ENCODE measurements at regions not wholly inside any gene's neighbourhood (a gene's known extent, or its start where the extent isn't known, plus 50 kb on each side); places are given as distances from the start of the nearest gene placed in this dataset.

DNA sequence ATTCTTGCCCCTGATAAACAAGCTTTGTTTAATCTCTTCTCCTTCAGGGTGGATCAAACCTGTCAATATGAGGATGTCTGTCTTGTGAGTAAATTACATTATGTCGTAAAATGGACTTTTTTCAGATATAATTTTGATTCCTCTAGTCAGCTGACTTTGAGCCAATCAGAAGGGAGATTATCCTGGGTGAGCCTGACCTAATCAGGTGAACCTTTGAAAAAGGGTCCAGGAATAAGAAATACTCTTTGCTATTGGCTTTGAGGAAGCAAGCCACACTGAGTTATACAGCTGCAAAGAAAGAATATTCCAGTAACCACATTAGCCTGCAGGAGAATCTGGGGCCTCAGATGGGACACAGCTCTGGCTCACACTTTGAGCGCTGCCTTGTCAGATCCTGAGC is 304.3 kb upstream of the ARRDC3 start:
- H3K4me3 ChIP-seq (ENCODE audit: low read depth, low read length) = no peak overlapping the region
- in situ Hi-C loops (cut with HindIII; ENCODE audit: low sequenced_read_pairs) = no loop called here
- no peak for DNase-seq (ENCODE audit: low read depth, low spot score)
- TF ChIP-seq CTCF (IDR thresholded peaks at IDR 0.05; ENCODE audit: low read depth, low read length) = no peak

DNA sequence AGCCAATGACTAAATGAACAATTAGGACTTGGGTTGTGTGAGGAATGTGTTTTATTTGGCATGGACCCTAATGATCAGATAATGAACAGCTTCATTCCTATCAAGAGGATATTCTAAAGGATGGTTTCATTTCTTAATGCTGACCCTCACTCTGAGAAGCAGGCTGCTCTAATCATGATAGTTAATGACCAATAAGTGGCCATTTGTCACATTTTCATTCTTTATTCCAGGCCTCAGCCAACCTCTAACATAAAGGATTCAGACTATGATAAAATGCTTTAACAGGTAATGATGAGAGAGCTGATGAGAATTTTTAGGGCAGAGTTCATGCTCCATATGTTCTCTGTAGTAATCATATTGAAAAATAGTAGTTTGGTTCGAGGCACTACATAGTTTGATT is 301.5 kb upstream of the ARRDC3 start:
- DNase-seq (ENCODE audit: low read depth, low spot score) = no peak
- in situ Hi-C loops (cut with HindIII; ENCODE audit: low sequenced_read_pairs) = no loop called here
- TF ChIP-seq CTCF (IDR thresholded peaks at IDR 0.05; ENCODE audit: low read depth, low read length) = no peak
- H3K4me3 ChIP-seq (ENCODE audit: low read depth, low read length) = no peak overlapping the region

- H3K4me3 ChIP-seq (ENCODE audit: low read depth, low read length) = no peak overlapping the region
- no peak for TF ChIP-seq CTCF (IDR thresholded peaks at IDR 0.05; ENCODE audit: low read depth, low read length)
- DNase-seq (ENCODE audit: low read depth, low spot score) = no peak
- in situ Hi-C loops (cut with HindIII; ENCODE audit: low sequenced_read_pairs) = no loop called here
Measured at GRCh38 chr5:91670563-91670962, 287.4 kb upstream of the ARRDC3 start.

GRCh38 chr5:91670122-91670521 is 287.0 kb upstream of the ARRDC3 start:
- in situ Hi-C loops (cut with HindIII; ENCODE audit: low sequenced_read_pairs) = no loop called here
- no peak for DNase-seq (ENCODE audit: low read depth, low spot score)

GRCh38 chr5:91668261-91668660 is 285.1 kb upstream of the ARRDC3 start:
- DNase-seq (ENCODE audit: low read depth, low spot score) = no peak
- in situ Hi-C loops (cut with HindIII; ENCODE audit: low sequenced_read_pairs) = no loop called here
- no peak for TF ChIP-seq CTCF (IDR thresholded peaks at IDR 0.05; ENCODE audit: low read depth, low read length)
- no peak overlapping the region for H3K4me3 ChIP-seq (ENCODE audit: low read depth, low read length)

More at GRCh38 chr5:91670122-91670521, 287.0 kb upstream of the ARRDC3 start:
- no peak overlapping the region for H3K4me3 ChIP-seq (ENCODE audit: low read depth, low read length)
- no peak for TF ChIP-seq CTCF (IDR thresholded peaks at IDR 0.05; ENCODE audit: low read depth, low read length)

GRCh38 chr5:91652678-91653077 is 269.6 kb upstream of the ARRDC3 start:
- no peak overlapping the region for H3K4me3 ChIP-seq (ENCODE audit: low read depth, low read length)
- in situ Hi-C loops (cut with HindIII; ENCODE audit: low sequenced_read_pairs) = no loop called here
- no peak for DNase-seq (ENCODE audit: low read depth, low spot score)
- no peak for TF ChIP-seq CTCF (IDR thresholded peaks at IDR 0.05; ENCODE audit: low read depth, low read length)

DNA sequence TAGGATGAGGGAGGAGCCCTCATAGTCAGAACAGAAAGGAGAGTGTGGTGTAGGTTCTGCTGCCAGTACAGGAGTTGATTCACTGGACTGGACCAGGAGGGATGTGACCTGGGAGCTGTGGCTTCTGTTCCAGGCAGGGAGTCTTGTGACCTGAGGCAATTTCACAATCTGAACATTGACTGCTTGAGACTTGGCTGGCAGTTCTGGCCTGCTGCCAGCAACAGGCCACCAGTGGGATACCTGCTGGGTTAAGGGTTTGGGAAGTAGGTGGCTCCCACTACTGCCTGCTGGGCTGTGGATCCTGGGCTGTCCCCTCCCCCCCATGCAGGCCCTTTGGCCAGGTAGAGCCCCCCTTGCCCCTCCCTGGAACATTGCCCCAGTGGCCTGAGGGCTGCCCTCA is 268.6 kb upstream of the ARRDC3 start:
- in situ Hi-C loops (cut with HindIII; ENCODE audit: low sequenced_read_pairs) = no loop called here
- TF ChIP-seq CTCF (IDR thresholded peaks at IDR 0.05; ENCODE audit: low read depth, low read length) = no peak
- DNase-seq (ENCODE audit: low read depth, low spot score) = no peak
- H3K4me3 ChIP-seq (ENCODE audit: low read depth, low read length) = no peak overlapping the region
